Transverse colon (tissue), 3 donors: ENCODE measurements at regions not wholly inside any gene's neighbourhood (a gene's known extent, or its start where the extent isn't known, plus 50 kb on each side); places are given as distances from the start of the nearest gene placed in this dataset.

Experiments used
- CTCF ChIP-seq, 5 experiments: fragments of 200-600 bp in 3 of 5; fragments of 450-650 bp in 2 of 5; sonication (generic) in 3 of 5; IDR thresholded peaks; 1 replicate in 2 of 5; 2 replicates in 3 of 5; pipeline ENCODE4 v1.5.1; 2016 to 2017; ENCODE audit warnings: antibody characterized with exemption in 5 of 5, inconsistent platforms in 3 of 5, mild to moderate bottlenecking in 2 of 5, moderate library complexity in 1 of 5
- EP300 ChIP-seq: sonication (generic); formaldehyde crosslinking; IDR thresholded peaks from one replicate; pipeline ENCODE4 v1.6.1; 2017; ENCODE audit warnings: antibody characterized with exemption, low read depth
- POLR2A ChIP-seq: fragments of 450-650 bp; IDR thresholded peaks from one replicate; pipeline ENCODE4 v1.6.1; 2016; ENCODE audit warnings: antibody characterized with exemption, mild to moderate bottlenecking, moderate library complexity

DNA sequence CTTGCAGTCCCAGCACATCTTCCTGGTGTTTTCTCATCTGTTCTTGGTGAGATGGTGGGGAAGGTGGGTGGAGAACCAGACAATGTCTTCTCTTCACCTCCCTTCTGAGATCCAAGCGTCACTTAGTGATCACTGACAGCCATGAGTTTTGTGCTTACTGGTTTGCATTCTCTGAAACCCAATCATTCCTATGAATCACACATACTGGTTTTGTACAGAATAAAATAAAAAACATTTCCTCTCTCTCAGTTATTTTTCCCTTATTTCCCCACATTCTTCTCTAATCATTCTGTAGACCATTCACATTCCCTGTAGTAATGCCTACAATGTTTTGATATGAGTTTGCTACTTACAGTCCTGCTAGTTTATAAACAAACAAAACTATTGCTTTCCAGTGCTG lies 143.8 kb upstream of the SLC13A1 start:
- TF ChIP-seq CTCF (IDR thresholded peaks at IDR 0.05): no peak
- TF ChIP-seq POLR2A: no peak
- TF ChIP-seq EP300: no peak
